Cerebellar cortex (tissue), 1 donor: ENCODE measurements at regions not wholly inside any gene's neighbourhood (a gene's known extent, or its start where the extent isn't known, plus 50 kb on each side); places are given as distances from the start of the nearest gene placed in this dataset.
"Not testable (repeated sequence)": the region's sequence is repeated elsewhere in the genome, so short reads cannot be mapped to it uniquely, and the experiment has no call there.

ENCODE experiments used
- DNase-seq: peaks from one replicate; pipeline ENCODE4 v3.0.0-alpha.2; 2015; ENCODE audit warnings: low spot score

DNA sequence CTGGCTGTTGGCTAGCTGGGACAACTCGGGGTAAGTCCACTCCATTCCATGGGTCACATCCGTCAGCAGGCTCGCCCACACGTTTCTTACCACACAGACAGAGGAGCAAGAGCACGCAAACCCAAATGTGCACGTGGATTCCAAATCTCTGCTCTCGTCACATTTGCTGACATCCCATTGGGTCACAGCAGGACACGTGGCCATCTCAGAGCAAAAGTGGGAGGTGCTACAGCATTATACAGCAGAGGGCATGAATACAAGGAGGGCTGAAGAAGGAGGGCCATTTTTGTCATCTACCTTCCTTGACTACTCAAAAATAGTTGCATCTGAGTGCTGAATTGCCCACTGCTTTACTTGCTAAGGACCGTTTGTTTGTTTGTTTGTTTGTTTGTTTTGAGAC is 84.7 kb downstream of the RBBP6 start:
- DNase-seq = no peak

DNA sequence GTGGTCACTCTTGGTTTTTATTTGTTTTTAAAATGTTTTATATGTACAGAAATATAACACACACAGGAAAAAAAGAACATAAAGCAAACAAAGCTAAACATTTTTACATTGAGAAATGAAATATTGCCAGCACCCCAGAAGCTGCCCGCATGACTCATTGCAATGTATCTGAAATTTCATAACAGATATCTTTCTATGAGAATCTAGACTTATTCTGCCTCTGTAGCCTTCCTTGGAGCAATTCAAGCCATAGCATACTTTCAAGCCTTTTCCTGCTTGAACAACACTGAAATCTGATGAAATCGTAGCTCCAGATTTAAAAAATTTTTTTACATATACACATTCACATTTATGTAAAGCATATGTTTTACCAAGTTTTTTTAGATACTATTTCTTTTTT is 86.9 kb downstream of the RBBP6 start:
- no peak for DNase-seq

DNA sequence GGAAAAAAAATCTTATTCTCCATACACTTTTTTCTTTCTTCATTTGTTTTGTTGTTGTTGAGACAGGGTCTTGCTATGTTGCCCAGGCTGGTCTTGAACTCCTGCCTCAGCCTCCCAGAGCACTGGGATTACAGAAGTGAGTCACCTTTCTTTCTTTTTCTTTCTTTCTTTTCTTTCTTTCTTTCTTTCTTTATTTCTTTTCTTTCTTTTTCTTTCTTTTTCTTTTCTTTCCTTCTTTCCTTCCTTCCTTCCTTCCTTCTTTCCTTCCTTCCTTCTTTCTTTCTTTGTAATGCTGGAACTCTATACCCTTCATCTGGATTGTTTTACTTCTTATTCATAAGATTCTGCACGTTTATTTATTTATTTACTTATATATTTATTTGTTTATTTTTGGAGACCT is 94.5 kb upstream of the TNRC6A start:
- no peak for DNase-seq

DNA sequence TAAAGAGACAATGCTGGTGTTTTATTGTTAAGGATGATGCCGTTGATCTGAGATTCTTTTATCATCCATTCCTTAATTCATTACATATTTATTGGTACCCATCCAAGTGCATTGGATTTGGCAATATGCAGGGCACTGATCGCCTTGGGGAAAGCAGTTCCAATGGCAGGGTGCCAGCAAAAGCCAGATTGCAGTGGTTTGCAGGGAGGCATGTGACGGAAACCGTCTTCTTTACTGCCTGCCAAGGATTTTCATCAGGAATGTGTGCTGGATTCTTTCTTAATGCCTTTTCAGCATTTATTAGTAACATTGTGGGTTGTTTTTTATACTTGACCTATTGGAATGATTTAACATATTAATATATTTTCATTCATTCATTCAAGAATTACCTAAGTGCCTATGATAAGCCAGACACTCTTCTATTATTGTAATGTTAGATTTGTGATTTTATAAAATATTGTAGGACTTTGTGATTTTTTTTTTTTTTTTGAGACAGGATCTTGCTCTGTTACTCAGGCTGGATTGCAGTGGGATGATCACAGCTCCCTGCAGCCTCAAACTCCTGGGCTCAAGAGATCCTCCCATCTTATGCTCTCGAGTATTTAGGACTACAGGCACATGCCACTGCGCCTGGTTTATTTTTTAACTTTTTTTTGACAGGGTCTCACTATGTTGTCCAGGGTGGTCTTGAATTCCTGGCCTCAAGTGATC is 93.4 kb upstream of the TNRC6A start:
- peak; percentile 86 for DNase-seq

DNA sequence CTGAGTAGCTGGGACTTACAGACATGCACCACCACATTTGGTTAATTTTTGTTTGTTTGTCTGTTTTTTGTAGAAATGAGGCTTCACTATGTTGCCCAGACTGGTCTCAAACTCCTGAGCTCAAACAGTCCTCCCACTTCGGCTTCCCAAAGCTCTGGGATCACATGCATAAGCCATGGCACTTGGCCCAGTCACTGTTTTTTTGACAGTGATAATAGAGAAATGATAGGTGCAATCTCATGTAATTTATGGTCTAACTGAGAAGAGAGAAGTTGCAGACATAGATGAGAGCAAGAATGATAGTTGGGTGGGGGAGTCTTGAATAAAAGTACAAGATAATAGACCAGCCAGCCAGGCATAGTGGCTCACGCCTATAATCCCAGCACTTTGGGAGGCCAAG is 89.7 kb upstream of the TNRC6A start:
- no peak for DNase-seq

DNA sequence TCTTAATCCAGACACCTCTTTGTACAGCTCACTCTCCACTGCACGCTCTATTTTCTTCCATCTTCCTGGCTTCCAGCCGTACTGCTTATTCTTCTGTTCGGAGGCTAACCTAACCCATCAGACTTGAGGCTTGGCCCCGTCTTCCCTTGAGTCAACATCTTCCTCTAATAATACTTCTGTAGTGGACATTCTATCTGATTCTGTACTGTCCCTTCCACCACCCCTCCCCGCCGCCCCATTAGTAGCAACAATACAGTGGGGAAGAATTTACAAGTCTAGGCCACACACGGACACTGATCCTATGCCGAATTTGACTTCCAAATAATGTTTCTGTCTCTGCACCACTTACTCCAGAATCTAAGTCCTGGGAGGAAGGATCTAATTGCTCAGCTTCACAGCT is 86.0 kb upstream of the TNRC6A start:
- no peak for DNase-seq

DNA sequence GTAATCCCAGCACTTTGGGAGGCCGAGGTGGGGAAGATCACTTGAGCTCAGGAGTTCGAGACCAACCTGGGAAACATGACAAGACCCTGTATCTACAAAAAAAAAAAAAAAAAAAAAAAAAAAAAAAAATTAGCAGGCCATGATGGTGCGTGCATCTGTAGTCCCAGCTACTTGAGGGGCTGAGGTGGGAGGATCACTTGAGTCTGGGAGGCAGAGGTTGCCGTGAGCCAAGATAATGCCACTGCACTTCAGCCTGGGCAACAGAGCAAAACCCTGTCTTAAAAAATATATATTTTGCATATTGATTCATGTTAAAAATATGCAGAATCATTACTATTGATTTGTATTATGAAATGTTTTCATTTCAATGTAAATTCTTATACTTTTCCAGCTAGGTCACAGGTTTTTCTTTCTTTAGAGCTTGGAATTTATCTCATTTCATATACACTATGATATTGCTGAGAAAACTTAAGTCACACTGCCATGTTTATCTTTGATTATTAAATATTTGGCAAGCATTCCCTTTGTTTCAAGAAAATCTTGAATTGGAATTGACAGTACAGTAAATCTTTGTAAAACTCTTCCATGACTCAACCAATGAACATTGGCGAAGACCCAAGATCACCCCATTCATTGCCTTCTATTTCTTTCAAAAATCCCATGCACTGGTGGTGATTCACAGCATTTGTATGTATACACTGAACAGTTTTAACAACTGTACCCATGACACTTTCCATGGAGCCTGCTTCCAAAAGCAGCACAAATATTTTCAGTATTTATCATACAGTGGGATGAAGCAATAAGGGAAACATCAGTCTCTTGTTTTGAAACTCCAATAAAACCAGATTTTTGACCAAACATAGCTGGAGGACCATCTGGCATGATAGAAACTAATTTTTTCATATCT is 83.5 kb upstream of the TNRC6A start:
- no peak for DNase-seq

DNA sequence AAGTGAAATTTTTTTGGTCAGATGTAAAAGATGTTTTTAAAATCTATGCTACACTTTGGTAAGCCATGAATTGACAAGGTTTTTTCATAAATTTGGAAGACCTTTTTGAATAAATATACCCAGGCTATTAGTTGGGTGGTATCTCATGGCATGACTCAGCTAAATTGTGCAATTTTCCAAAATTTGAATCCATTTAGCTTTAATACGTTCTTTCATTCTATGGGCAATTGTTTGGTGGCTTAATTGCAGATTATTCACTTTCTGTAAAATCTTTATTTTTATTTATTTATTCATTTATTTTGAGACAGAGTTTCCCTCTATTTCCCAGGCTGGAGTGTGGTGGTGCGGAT is 82.8 kb upstream of the TNRC6A start:
- no peak for DNase-seq

DNA sequence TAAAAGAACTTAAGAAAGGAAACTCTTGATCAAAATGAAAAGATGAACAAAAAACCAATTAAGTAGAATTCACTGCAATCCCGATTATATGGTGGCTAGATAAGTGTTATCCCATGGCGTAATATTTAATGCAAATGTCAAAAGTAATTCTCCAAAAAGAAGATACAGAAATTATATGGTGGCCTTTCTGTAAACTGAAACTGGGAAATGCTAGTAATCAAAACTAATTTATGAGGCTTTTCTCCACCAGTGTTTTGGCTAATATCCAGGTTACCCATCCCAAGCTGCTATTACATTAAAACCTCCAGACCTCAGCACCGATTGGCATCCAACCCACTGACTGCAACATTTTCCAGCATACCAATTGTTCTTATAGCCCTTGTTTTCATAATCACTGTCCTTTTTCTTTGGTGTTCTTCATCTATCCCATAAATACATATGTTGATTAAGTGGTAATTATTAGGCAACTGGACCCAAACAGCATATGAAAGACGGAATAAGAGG is 77.2 kb upstream of the TNRC6A start:
- no peak for DNase-seq

DNA sequence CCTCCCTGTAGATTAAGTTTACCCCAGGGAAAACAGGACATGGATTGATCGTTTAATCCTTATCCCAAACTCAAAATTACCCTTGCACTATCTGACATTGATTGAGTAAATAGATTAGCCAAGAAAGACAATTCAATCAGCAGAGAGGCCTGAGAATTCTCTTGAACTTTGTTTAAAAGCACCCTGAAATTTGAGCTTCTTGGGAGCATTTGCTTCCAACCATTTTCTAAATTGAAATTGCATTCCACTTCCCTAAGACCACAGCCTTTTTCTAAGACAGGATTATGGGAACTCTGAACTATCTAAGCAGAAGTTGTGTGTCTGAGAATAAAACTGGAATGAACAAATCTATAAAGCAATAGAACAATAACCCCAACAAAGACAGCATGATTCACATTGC is 76.6 kb upstream of the TNRC6A start:
- no peak for DNase-seq

DNA sequence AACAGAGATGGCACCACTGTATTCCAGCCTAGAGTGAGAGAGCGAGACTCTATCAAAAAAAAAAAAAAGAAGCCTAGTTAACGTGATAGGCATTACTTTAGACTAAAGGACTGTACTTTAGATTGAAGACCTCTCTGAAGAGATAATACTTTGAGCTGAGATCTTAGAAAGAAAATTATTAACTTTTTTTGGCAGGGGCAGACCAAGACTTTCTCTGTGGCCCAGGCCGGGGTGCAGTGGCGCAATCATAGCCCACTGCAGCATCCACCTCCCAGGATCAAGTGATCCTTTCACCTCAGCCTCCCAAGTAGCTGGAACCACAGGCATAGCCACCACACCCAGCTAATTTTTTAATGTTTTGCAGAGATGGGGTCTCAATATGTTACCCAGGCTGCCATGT is 75.7 kb upstream of the TNRC6A start:
- DNase-seq = no peak

DNA sequence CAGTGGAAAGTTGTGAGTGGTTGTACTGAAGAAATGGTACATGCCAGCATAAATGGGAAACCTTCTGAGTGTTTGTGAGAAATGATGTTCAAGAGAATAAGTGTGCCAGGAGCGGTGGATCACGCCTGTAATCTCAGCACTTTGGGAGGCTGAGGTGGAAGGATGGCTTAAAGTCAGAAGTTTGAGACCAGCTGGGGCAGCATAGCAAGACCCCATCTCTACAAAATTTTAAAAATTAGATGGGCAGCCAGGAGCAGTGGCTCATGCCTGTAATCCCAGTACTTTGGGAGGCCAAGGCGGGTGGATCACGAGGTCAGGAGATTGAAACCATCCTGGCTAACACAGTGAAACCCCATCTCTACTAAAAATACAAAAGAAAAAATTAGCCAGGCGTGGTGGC is 63.5 kb upstream of the TNRC6A start:
- DNase-seq = not testable (repeated sequence)

DNA sequence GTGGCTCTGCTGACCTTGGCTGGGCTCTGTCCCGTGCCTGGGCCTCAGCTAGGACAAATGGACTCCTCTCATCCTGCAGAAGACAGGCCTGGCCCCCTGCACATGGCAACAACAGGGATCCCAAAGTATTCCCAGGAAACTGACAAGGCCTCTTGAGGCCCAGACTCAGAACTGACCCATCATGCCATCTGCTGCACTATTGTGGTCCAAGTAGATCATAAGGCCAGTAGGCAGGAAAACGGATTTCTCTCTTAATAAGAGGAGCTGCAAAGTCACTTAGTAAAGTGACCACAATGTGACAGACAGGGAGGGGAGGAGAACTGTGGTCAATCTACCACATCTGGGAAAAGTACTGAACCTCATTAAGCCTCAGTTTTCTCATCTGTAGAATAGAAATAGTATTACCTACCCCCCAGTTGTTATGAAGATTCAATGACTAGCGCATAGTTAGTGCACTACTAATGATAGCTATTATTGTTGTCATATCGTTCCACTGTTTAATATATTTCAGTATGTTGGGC is 62.1 kb upstream of the TNRC6A start:
- DNase-seq = peak; percentile 86

DNA sequence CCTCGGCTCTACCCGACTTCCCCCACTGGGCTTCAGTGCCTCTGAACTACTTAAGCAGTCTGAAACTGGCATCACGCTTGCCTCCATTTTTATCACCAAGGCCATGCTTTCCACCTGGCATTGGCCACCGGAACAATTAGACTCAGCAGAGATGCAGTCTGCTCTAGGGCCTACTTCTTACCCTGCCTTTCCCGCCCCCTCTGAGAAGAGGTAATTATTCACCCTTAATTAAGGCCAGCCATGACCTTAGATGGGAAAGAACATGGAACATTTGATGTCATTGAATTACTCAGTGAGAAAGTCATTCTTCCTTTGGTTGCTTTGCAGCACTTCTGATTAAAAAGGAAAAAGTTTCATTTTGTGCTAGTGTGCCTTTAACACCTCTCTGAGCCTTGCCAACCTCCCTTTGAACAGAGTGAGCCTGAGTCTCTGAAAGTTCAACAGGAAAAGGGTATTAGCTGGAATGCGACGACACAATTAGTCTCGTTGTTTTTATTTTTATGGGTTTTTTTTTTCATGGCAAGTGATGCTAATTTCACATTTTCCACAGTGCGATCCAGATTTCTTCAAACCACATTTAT is 60.9 kb upstream of the TNRC6A start:
- DNase-seq = peak; percentile 72

DNA sequence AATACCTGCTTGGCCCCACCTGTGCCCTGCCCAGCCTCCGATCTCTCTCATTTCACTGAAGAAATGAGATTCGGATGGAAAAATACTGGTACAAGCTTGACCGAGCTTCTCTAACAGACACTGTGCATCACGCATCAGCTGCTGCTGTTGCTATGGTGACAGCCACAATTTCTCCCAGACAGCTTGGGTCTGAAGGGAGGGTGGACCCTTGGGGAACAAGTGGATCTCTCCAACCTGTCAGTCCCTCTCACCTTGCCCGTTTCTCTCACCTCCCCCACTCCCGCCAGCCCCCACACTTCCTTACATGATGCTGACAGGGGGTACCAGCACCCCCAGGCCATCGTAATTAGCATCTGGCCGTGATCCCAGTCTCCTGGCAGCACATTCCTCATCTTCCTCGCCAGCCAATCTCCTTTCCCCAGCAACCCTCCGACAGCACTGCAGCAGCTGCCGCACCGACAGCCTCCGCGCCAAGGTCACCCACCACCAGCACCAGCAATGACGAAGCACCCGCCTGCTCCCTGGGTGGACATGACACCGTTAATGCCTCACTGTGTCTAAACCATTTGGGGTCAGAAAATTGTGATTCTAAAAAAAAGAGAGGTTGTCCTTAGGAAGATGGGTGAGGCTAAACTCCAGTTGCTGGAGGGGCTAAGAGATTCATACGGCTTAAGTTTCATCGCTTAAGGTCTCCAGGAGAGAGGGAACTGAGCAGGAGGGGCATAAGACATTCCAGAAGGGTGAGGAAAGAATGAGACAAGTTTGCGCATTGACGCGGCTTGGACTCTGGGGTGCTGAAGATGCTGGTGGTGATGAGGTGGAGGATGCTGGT is 58.6 kb upstream of the TNRC6A start:
- peak; percentile 99 for DNase-seq

DNA sequence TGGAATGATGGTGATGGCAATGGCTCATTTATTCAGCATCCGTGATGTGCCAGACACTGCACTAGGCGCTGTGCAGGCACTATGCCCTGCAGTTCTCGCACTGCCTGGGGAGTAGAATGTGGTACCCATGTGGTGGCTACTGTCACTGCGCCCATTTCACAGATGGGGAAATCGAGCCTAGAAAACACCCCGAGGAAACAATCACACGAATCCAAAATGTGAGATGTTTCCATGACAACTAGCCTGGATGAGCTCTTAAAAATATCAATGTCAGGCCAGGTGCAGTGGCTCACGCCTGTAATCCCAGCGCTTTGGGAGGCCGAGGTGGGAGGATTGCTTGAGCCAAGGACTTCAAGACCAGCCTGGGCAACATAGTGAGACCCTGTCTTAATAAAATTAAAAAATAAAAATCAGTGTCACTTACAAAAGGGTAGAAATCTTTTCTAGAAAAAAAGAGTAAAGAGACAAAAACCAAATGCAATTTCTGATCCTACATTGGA is 57.9 kb upstream of the TNRC6A start:
- no peak for DNase-seq

DNA sequence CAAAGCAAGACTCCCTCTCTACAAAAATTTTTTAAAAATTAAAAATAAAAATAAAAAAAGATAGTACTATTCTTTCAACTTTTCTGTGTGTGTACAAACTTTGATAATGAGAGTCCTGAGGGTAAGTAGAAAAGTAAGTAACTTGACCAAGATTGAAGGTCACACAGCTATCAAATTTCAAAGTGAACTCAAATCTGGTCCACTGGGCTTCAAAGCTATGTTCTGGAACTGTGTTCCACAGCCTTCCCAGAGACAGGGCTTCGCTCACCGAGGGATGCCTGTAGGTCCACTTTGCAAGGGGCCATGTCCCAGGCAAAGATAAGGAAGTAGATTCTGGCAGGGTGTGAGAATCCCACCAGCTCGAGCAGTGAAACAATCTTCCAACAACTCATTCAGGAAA is 56.3 kb upstream of the TNRC6A start:
- no peak for DNase-seq

DNA sequence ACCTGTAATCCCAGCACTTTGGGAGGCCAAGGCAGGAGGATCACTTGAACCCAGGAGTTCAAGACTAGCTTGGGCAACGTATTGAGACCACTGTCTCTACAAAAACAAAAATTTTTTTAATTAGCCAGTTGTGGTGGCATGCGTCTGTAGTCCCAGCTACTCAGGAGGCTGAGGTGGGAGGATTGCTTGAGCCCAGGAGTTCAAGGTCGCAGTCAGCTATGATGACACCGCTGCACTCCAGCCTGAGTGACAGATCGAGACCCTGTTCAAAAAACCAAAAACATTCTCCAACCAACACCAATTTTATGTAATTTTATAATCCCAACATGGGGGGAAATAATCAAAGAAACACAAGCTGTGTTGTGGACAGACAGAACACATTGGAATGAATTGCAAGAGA is 54.6 kb upstream of the TNRC6A start:
- DNase-seq = no peak

DNA sequence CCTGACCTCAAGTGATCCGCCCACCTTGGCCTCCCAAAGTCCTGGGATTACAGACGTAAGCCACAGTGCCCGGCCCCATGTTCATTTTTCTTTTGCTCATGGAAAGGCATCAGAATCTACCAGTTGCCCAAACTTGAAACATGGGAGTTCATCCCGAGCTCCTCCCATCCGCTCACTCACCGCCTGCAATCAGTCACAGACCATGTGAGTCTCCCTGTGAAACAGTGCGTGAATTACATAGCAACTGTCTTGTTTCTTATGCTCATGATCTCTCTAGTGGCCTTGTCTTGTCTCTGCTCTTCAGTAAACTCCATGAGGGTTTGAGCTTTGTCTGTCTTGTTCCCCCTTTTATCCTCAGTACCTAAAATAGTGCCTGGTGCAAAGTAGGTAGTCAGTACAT is 52.1 kb upstream of the TNRC6A start:
- DNase-seq = no peak
